ENCODE measurements at regions not wholly inside any gene's neighbourhood (a gene's known extent, or its start where the extent isn't known, plus 50 kb on each side); places are given as distances from the start of the nearest gene placed in this dataset.

- no peak for DNase-seq
These were observed 106.5 kb upstream of the DAB1 start for GRCh38 chr1:57530206-57530910.

- DNase-seq = no peak
These were observed 98.7 kb upstream of the DAB1 start for GRCh38 chr1:57522575-57522974.

GRCh38 chr1:57520743-57521515 is 97.1 kb upstream of the DAB1 start:
- DNase-seq = no peak

- no peak for DNase-seq
These were observed 94.6 kb upstream of the DAB1 start for GRCh38 chr1:57518496-57518895.

GRCh38 chr1:57517587-57518374 is 93.9 kb upstream of the DAB1 start:
- DNase-seq = no peak

- no peak for DNase-seq
These were observed 88.5 kb upstream of the DAB1 start for GRCh38 chr1:57512386-57512785.

- DNase-seq = no peak
These were observed 83.1 kb upstream of the DAB1 start for GRCh38 chr1:57506941-57507340.

GRCh38 chr1:57503337-57503736 is 79.5 kb upstream of the DAB1 start:
- no peak for DNase-seq

- DNase-seq = no peak
These were observed 76.4 kb upstream of the DAB1 start for GRCh38 chr1:57500136-57500830.

- no peak for DNase-seq
These were observed 70.7 kb upstream of the DAB1 start for GRCh38 chr1:57494530-57495079.

- DNase-seq = no peak
These were observed 68.8 kb upstream of the DAB1 start for GRCh38 chr1:57492586-57493226.

GRCh38 chr1:57489358-57490036 is 65.6 kb upstream of the DAB1 start:
- no peak for DNase-seq

- DNase-seq = no peak
These were observed 61.8 kb upstream of the DAB1 start for GRCh38 chr1:57485643-57486042.

- no peak for DNase-seq
These were observed 60.1 kb upstream of the DAB1 start for GRCh38 chr1:57483954-57484353.

- no peak for DNase-seq
These were observed 55.6 kb upstream of the DAB1 start for GRCh38 chr1:57479471-57479870.

- DNase-seq = no peak
These were observed 51.5 kb upstream of the DAB1 start for GRCh38 chr1:57475366-57475765.

GRCh38 chr1:57474137-57474750 is 50.4 kb upstream of the DAB1 start:
- DNase-seq = no peak

Data from NCI-H510A (cell line).